HepG2 (cell line): ENCODE measurements at regions not wholly inside any gene's neighbourhood (a gene's known extent, or its start where the extent isn't known, plus 50 kb on each side); places are given as distances from the start of the nearest gene placed in this dataset.

ENCODE experiments used
- AKAP8 ChIP-seq: sonication (generic); formaldehyde crosslinking; IDR thresholded peaks from 2 replicates; pipeline ENCODE4 v1.5.1; 2020; ENCODE audit warnings: mild to moderate bottlenecking, missing genetic modification reagents
- CHCHD3 ChIP-seq: sonication (generic); formaldehyde crosslinking; IDR thresholded peaks from 2 replicates; pipeline ENCODE4 v1.8.0; 2022; ENCODE audit warnings: mild to moderate bottlenecking, missing genetic modification reagents, moderate library complexity
- HDAC2 ChIP-seq: sonication (generic); formaldehyde crosslinking; IDR thresholded peaks from 2 replicates; pipeline ENCODE4 v1.4.0; 2020; ENCODE audit warnings: missing genetic modification reagents
- REL ChIP-seq: sonication (generic); formaldehyde crosslinking; conservative IDR thresholded peaks from 2 replicates; pipeline ENCODE4 v1.8.0; 2022; ENCODE audit warnings: mild to moderate bottlenecking, missing genetic modification reagents, moderate library complexity
- ZNF136 ChIP-seq: sonication (generic); formaldehyde crosslinking; IDR thresholded peaks from 2 replicates; pipeline ENCODE4 v1.8.1; 2022; ENCODE audit warnings: low read depth, mild to moderate bottlenecking, moderate library complexity, missing genetic modification reagents
- TF ChIP-seq, protein P1 (sequence below): sonication (generic); formaldehyde crosslinking; IDR thresholded peaks from 2 replicates; pipeline ENCODE4 v1.5.1; 2020; ENCODE audit warnings: mild to moderate bottlenecking, missing genetic modification reagents, borderline replicate concordance
- TF ChIP-seq, protein P2 (sequence below): sonication (generic); IDR thresholded peaks from 2 replicates; pipeline ENCODE4 v1.6.1; 2016; ENCODE audit warnings: low read depth, borderline replicate concordance

DNA sequence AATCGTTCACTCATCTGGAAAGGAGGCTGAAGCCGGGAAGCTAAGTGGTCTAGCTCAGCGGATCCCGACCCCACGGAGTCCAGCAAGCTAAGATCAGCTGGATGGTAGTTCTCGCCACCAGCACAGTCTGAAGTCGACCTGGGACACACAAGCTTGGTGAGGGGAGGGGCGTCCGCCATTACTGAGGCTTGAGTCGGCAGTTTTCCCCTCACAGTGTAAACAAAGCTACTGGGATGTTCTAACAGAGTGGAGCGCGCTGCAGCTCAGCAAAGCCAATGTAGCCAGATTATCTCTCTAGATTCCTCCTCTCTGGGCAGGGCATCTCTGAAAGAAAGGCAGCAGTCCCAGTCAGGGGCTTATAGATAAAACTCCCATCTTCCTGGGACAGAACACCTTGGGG, 555.4 kb downstream of the BCOR start (continued):
- TF ChIP-seq, protein P1, sequence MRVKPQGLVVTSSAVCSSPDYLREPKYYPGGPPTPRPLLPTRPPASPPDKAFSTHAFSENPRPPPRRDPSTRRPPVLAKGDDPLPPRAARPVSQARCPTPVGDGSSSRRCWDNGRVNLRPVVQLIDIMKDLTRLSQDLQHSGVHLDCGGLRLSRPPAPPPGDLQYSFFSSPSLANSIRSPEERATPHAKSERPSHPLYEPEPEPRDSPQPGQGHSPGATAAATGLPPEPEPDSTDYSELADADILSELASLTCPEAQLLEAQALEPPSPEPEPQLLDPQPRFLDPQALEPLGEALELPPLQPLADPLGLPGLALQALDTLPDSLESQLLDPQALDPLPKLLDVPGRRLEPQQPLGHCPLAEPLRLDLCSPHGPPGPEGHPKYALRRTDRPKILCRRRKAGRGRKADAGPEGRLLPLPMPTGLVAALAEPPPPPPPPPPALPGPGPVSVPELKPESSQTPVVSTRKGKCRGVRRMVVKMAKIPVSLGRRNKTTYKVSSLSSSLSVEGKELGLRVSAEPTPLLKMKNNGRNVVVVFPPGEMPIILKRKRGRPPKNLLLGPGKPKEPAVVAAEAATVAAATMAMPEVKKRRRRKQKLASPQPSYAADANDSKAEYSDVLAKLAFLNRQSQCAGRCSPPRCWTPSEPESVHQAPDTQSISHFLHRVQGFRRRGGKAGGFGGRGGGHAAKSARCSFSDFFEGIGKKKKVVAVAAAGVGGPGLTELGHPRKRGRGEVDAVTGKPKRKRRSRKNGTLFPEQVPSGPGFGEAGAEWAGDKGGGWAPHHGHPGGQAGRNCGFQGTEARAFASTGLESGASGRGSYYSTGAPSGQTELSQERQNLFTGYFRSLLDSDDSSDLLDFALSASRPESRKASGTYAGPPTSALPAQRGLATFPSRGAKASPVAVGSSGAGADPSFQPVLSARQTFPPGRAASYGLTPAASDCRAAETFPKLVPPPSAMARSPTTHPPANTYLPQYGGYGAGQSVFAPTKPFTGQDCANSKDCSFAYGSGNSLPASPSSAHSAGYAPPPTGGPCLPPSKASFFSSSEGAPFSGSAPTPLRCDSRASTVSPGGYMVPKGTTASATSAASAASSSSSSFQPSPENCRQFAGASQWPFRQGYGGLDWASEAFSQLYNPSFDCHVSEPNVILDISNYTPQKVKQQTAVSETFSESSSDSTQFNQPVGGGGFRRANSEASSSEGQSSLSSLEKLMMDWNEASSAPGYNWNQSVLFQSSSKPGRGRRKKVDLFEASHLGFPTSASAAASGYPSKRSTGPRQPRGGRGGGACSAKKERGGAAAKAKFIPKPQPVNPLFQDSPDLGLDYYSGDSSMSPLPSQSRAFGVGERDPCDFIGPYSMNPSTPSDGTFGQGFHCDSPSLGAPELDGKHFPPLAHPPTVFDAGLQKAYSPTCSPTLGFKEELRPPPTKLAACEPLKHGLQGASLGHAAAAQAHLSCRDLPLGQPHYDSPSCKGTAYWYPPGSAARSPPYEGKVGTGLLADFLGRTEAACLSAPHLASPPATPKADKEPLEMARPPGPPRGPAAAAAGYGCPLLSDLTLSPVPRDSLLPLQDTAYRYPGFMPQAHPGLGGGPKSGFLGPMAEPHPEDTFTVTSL (CRISPR knock-in tag), result no peak
- TF ChIP-seq AKAP8 (no peak), HDAC2 (no peak), ZNF136 (CRISPR knock-in tag) (no peak), CHCHD3 (CRISPR knock-in tag) (no peak), REL (CRISPR knock-in tag) (no peak)
- TF ChIP-seq, protein P2, sequence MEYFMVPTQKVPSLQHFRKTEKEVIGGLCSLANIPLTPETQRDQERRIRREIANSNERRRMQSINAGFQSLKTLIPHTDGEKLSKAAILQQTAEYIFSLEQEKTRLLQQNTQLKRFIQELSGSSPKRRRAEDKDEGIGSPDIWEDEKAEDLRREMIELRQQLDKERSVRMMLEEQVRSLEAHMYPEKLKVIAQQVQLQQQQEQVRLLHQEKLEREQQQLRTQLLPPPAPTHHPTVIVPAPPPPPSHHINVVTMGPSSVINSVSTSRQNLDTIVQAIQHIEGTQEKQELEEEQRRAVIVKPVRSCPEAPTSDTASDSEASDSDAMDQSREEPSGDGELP, result no peak
